ENCODE measurements at regions not wholly inside any gene's neighbourhood (a gene's known extent, or its start where the extent isn't known, plus 50 kb on each side); places are given as distances from the start of the nearest gene placed in this dataset.

DNA sequence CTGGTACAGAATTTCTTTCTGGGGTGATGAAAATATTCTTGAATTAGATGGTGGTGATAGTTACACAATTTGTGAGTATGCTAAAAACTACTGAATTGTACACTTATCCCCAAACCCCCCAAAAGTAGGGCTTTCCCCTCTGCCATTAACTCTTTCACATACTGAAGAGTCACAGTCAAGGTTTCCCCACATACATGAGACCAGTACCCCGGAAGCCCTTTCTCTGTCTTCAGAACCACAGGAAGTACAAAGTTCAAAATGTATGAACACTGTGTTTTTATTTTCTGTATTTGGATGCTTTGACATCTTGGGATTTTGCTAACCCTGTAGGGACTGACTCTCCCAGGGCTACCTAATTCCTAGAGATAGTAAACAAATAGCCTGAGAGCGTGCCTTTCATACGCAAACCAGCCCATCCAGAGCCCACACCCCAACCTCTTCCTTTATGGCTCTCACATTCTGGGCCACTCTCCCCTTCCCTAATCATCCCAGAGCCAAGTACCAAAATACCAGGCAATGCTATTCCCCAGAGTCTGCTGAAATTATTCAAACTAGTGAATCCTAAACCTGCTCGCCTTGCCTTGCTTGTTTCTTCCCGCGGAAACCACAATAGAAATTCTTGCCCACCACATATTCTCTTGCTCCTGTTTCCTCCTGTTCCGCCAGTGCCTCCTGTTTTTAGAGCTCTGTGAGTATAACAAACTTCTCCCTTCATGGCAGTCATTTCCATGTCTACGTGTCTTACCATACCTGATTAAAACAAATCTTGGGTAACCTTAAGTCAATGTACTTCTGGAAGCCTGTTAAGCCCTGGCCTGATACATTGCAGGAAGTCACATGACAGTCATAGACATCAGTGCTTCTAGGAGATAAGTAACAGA, 524.8 kb downstream of the FUT8 start:
- peaks cover 25% of the 10 kb centered on the region for H3K4me1 Mint-ChIP-seq
- ChIA-PET CTCF (interaction anchor here (1.1 kb wide), 1 partner anchor 24 kb away, joined by 4 read pairs; no protein-coding TSS in a partner anchor), POLR2A (no interaction called here)
- DNase-seq (no peak), ATAC-seq (peak; percentile 60)
- peaks cover 7% of the 10 kb centered on the region for H3K9me3 Mint-ChIP-seq (ENCODE audit: low read depth)
- no peak overlapping the region for H3K4me3 Mint-ChIP-seq
- intact Hi-C loops (cut with DNase I, micrococcal nuclease), result no loop called here
- peak overlapping the region; percentile 76 for H3K27ac Mint-ChIP-seq
- peaks cover 1% of the 10 kb centered on the region for H3K36me3 Mint-ChIP-seq (ENCODE audit: low read depth)
- H3K27me3 Mint-ChIP-seq, result no peaks in the 10 kb centered on the region

DNA sequence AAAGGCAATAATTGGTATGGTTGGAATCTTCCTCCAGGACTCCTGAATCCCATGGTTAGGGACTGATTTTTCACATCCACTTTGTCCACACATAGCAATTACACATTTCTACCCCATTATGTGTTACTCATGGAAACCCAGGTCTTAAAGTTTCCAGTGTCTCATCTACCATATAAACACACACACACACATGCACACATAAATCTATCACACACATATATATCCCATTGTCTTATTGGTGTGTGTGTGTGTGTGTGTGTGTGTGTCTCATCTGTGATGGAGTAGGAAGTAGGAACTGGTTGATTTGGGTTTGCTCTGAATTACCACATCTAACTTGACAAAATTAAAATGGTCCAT, 525.4 kb downstream of the FUT8 start:
- Mint-ChIP-seq H3K9me3 (ENCODE audit: low read depth) (peaks cover 7% of the 10 kb centered on the region), H3K4me3 (no peak overlapping the region), H3K27ac (no peak overlapping the region), H3K4me1 (peaks cover 25% of the 10 kb centered on the region), H3K36me3 (ENCODE audit: low read depth) (peaks cover 1% of the 10 kb centered on the region), H3K27me3 (no peaks in the 10 kb centered on the region)
- DNase-seq (no peak), ATAC-seq (peak; percentile 25)
- POLR2A ChIA-PET, result no interaction called here
- CTCF ChIA-PET, result no interaction called here
- intact Hi-C loops (cut with DNase I, micrococcal nuclease), result no loop called here

DNA sequence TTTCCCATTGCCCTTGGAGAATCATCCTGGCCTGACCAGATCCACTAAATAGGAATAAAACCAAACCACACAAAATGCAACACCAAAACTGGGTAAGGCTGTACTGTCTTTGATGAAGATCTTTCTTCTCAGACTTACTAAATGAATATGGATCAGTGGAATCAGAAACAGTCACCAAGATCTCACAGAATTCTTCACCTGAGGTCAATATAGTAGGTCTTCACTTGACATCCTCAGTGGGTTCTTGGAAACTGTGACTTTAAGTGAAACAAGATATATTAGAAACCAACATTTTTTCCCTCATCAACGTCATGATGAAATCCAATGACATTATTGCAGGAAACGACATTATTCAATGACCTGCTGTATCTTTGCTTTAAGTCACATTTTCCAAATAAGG, 526.2 kb downstream of the FUT8 start:
- Mint-ChIP-seq H3K4me3 (no peak overlapping the region), H3K27me3 (no peaks in the 10 kb centered on the region), H3K4me1 (peaks cover 28% of the 10 kb centered on the region), H3K36me3 (ENCODE audit: low read depth) (peaks cover 1% of the 10 kb centered on the region), H3K9me3 (ENCODE audit: low read depth) (peaks cover 7% of the 10 kb centered on the region), H3K27ac (peak overlapping the region; percentile 38)
- ChIA-PET CTCF (interaction anchor here (5.0 kb wide), 1 partner anchor 20 kb away, joined by 38 read pairs; no protein-coding TSS in a partner anchor), POLR2A (no interaction called here)
- ATAC-seq (peak; percentile 21), DNase-seq (no peak)
- intact Hi-C loops (cut with DNase I, micrococcal nuclease), result no loop called here

DNA sequence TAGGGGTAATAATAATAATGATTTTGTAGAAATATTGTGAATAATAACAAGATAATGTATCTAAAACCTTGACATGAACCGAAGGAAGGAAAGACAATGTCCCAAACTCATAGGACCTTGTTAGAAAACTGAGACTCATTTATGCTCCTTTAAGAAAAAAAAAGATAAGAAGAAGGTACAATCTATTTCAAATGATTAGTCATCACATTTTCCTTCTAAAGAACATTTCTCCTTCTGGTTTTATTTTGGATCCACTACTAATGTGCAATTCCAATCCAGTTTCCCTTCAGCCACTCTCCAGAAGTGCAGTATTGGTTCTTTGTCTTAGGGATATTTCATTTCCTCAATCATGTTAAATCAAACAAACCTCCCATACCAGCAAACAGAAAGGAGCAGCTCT, 526.7 kb downstream of the FUT8 start:
- no peak for ATAC-seq
- DNase-seq, result no peak
- no peak overlapping the region for H3K27ac Mint-ChIP-seq
- CTCF ChIA-PET, result interaction anchor here (2.6 to 5.0 kb wide), 2 partner anchors 12 to 20 kb away, joined by 11 to 38 read pairs; no protein-coding TSS in a partner anchor
- peaks cover 28% of the 10 kb centered on the region for H3K4me1 Mint-ChIP-seq
- no peak overlapping the region for H3K4me3 Mint-ChIP-seq
- peaks cover 1% of the 10 kb centered on the region for H3K36me3 Mint-ChIP-seq (ENCODE audit: low read depth)
- peaks cover 7% of the 10 kb centered on the region for H3K9me3 Mint-ChIP-seq (ENCODE audit: low read depth)
- H3K27me3 Mint-ChIP-seq, result no peaks in the 10 kb centered on the region
- POLR2A ChIA-PET, result no interaction called here
- intact Hi-C loops (cut with DNase I, micrococcal nuclease), result no loop called here

- Mint-ChIP-seq H3K27me3 (no peaks in the 10 kb centered on the region), H3K4me1 (peaks cover 28% of the 10 kb centered on the region), H3K9me3 (ENCODE audit: low read depth) (peaks cover 7% of the 10 kb centered on the region), H3K27ac (no peak overlapping the region), H3K4me3 (no peak overlapping the region), H3K36me3 (ENCODE audit: low read depth) (peaks cover 1% of the 10 kb centered on the region)
- ATAC-seq (peak; percentile 61), DNase-seq (peak; percentile 53)
- ChIA-PET CTCF (interaction anchor here (0.7 to 5.0 kb wide), 8 partner anchors 9 to 130 kb away, joined by 3 to 38 read pairs (median 4); no protein-coding TSS in a partner anchor), POLR2A (interaction anchor here (0.6 kb wide), 1 partner anchor 9 kb away, joined by 4 read pairs; no protein-coding TSS in a partner anchor)
- intact Hi-C loops (cut with DNase I, micrococcal nuclease), result loop anchor here in 1 of 2 experiments (10.0 kb wide), 1 partner anchor 935 kb away; no protein-coding TSS in a partner anchor
Observed at GRCh38 chr14:65940056-65940735, 527.7 kb downstream of the FUT8 start.

DNA sequence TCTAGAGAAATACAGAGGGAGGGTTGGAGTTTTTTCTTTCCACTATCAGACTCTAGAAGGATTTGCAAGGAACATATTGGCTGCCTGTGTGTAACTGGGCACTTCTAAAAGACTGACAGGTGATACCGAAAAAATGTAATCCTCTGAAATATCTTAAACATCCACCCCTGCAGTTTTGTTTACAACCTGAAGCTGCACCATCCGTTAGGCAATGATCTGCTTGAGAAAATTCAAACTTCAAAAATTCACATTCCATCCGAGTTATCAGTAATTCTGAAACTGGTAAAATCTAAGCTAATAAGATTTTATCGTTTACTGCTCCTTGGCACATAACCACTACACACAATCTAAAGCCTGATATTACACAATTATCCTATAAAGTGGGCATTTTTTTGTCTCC, 528.6 kb downstream of the FUT8 start:
- H3K27me3 Mint-ChIP-seq, result no peaks in the 10 kb centered on the region
- CTCF ChIA-PET, result interaction anchor here (0.8 to 5.0 kb wide), 10 partner anchors 9 to 129 kb away, joined by 3 to 38 read pairs (median 4); no protein-coding TSS in a partner anchor
- DNase-seq, result no peak
- H3K36me3 Mint-ChIP-seq (ENCODE audit: low read depth), result peaks cover 1% of the 10 kb centered on the region
- H3K4me3 Mint-ChIP-seq, result no peak overlapping the region
- POLR2A ChIA-PET, result no interaction called here
- intact Hi-C loops (cut with DNase I, micrococcal nuclease), result loop anchor here in 1 of 2 experiments (10.0 kb wide), 1 partner anchor 936 kb away; no protein-coding TSS in a partner anchor
- no peak for ATAC-seq
- no peak overlapping the region for H3K27ac Mint-ChIP-seq
- peaks cover 7% of the 10 kb centered on the region for H3K9me3 Mint-ChIP-seq (ENCODE audit: low read depth)
- peaks cover 28% of the 10 kb centered on the region for H3K4me1 Mint-ChIP-seq

- H3K9me3 Mint-ChIP-seq (ENCODE audit: low read depth), result no peaks in the 10 kb centered on the region
- ATAC-seq (no peak), DNase-seq (no peak)
- POLR2A ChIA-PET, result no interaction called here
- peaks cover 1% of the 10 kb centered on the region for H3K36me3 Mint-ChIP-seq (ENCODE audit: low read depth)
- CTCF ChIA-PET, result interaction anchor here (1.1 to 5.0 kb wide), 2 partner anchors 15 to 16 kb away, joined by 5 to 38 read pairs; no protein-coding TSS in a partner anchor
- intact Hi-C loops (cut with DNase I, micrococcal nuclease), result loop anchor here in 1 of 2 experiments (10.0 kb wide), 1 partner anchor 938 kb away; no protein-coding TSS in a partner anchor
- peaks cover 16% of the 10 kb centered on the region for H3K4me1 Mint-ChIP-seq
- H3K27me3 Mint-ChIP-seq, result peaks cover 5% of the 10 kb centered on the region
- H3K4me3 Mint-ChIP-seq, result no peak overlapping the region
- no peak overlapping the region for H3K27ac Mint-ChIP-seq
Observed at GRCh38 chr14:65943150-65943549, 530.6 kb downstream of the FUT8 start.

GRCh38 chr14:65943916-65944410, 531.4 kb downstream of the FUT8 start:
- peaks cover 17% of the 10 kb centered on the region for H3K4me1 Mint-ChIP-seq
- no peaks in the 10 kb centered on the region for H3K36me3 Mint-ChIP-seq (ENCODE audit: low read depth)
- ChIA-PET CTCF (interaction anchor here (5.0 kb wide), 1 partner anchor 15 kb away, joined by 38 read pairs; no protein-coding TSS in a partner anchor), POLR2A (no interaction called here)
- peaks cover 8% of the 10 kb centered on the region for H3K27me3 Mint-ChIP-seq
- H3K4me3 Mint-ChIP-seq, result no peak overlapping the region
- no peak overlapping the region for H3K27ac Mint-ChIP-seq
- intact Hi-C loops (cut with DNase I, micrococcal nuclease), result loop anchor here in 1 of 2 experiments (10.0 kb wide), 1 partner anchor 939 kb away; no protein-coding TSS in a partner anchor
- DNase-seq (no peak), ATAC-seq (no peak)
- no peaks in the 10 kb centered on the region for H3K9me3 Mint-ChIP-seq (ENCODE audit: low read depth)

- ChIA-PET POLR2A (interaction anchor here (0.5 kb wide), 1 partner anchor 494 kb away, joined by 5 read pairs; no protein-coding TSS in a partner anchor), CTCF (interaction anchor here (2.5 kb wide), 1 partner anchor 15 kb away, joined by 8 read pairs; no protein-coding TSS in a partner anchor)
- DNase-seq (no peak), ATAC-seq (no peak)
- H3K36me3 Mint-ChIP-seq (ENCODE audit: low read depth), result no peaks in the 10 kb centered on the region
- intact Hi-C loops (cut with DNase I, micrococcal nuclease), result loop anchor here in 1 of 2 experiments (5.0 to 10.0 kb wide), 2 partner anchors 738 to 941 kb away; no protein-coding TSS in a partner anchor
- H3K4me1 Mint-ChIP-seq, result peaks cover 31% of the 10 kb centered on the region
- H3K27ac Mint-ChIP-seq, result no peak overlapping the region
- no peak overlapping the region for H3K4me3 Mint-ChIP-seq
- no peaks in the 10 kb centered on the region for H3K9me3 Mint-ChIP-seq (ENCODE audit: low read depth)
- H3K27me3 Mint-ChIP-seq, result peaks cover 9% of the 10 kb centered on the region
Observed at GRCh38 chr14:65945327-65945726, 532.8 kb downstream of the FUT8 start.

DNA sequence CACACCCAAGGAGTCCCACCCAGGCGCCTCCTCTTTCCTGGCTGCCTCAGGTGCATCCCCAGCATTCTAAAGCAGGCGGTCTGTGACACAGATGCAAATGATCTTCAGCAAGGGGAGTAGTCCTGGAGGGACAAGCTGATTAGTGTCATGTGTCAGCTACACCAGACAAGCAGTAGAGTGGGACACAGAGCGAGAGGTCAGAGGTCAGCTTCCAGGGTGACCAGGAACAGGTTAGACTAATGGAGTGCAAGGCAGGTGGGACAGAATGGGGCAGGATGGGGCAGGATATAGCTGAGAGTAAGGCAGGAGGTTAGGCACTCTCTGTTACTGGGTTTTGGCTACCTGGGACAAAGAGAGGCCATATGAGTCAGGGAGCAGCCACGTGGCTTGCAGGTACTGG, 534.0 kb downstream of the FUT8 start:
- CTCF ChIA-PET, result interaction anchor here (1.5 to 2.5 kb wide), 2 partner anchors 13 to 122 kb away, joined by 4 to 8 read pairs; no protein-coding TSS in a partner anchor
- H3K4me3 Mint-ChIP-seq, result no peak overlapping the region

GRCh38 chr14:65948302-65948701, 535.8 kb downstream of the FUT8 start:
- Mint-ChIP-seq H3K27me3 (peaks cover 12% of the 10 kb centered on the region), H3K9me3 (ENCODE audit: low read depth) (no peaks in the 10 kb centered on the region), H3K27ac (no peak overlapping the region), H3K4me1 (peaks cover 35% of the 10 kb centered on the region), H3K4me3 (no peak overlapping the region), H3K36me3 (ENCODE audit: low read depth) (no peaks in the 10 kb centered on the region)
- no peak for ATAC-seq
- POLR2A ChIA-PET, result no interaction called here
- CTCF ChIA-PET, result interaction anchor here (0.7 to 5.3 kb wide), 4 partner anchors 11 to 124 kb away, joined by 3 to 89 read pairs (median 10); no protein-coding TSS in a partner anchor
- intact Hi-C loops (cut with DNase I, micrococcal nuclease), result loop anchor here in 1 of 2 experiments (5.0 to 10.0 kb wide), 2 partner anchors 741 to 944 kb away; no protein-coding TSS in a partner anchor
- no peak for DNase-seq

More for the DNA sequence above, 534.0 kb downstream of the FUT8 start:
- H3K27me3 Mint-ChIP-seq, result peaks cover 12% of the 10 kb centered on the region
- H3K36me3 Mint-ChIP-seq (ENCODE audit: low read depth), result no peaks in the 10 kb centered on the region
- no peak for DNase-seq
- intact Hi-C loops (cut with DNase I, micrococcal nuclease), result loop anchor here in 1 of 2 experiments (5.0 to 10.0 kb wide), 2 partner anchors 739 to 942 kb away; no protein-coding TSS in a partner anchor
- no peaks in the 10 kb centered on the region for H3K9me3 Mint-ChIP-seq (ENCODE audit: low read depth)
- H3K27ac Mint-ChIP-seq, result no peak overlapping the region
- no peak for ATAC-seq
- POLR2A ChIA-PET, result no interaction called here
- peaks cover 38% of the 10 kb centered on the region for H3K4me1 Mint-ChIP-seq
